Limb (tissue), 2 donors: ENCODE measurements at regions not wholly inside any gene's neighbourhood (a gene's known extent, or its start where the extent isn't known, plus 50 kb on each side); places are given as distances from the start of the nearest gene placed in this dataset.
A peak's percentile ranks its signal among the peaks of the same experiment; 100 is the strongest.

Experiments
- DNase-seq, 2 donors: peaks; one replicate each; pipeline ENCODE4 v3.0.0-alpha.2; 2016; ENCODE audit errors: extremely low spot score in 2 of 2

- no peak for DNase-seq
These were observed 320.9 kb downstream of the WDR11 start for GRCh38 chr10:121171825-121172787.

- DNase-seq = no peak
These were observed 327.8 kb downstream of the WDR11 start for GRCh38 chr10:121179006-121179405.

- no peak for DNase-seq
These were observed 331.1 kb downstream of the WDR11 start for GRCh38 chr10:121182219-121182618.

- no peak for DNase-seq
These were observed 332.1 kb downstream of the WDR11 start for GRCh38 chr10:121183236-121183635.

- no peak for DNase-seq
These were observed 332.5 kb downstream of the WDR11 start for GRCh38 chr10:121183707-121184106.

- DNase-seq = peak in 1 of 2 donors; percentile 42
These were observed 334.8 kb downstream of the WDR11 start for GRCh38 chr10:121185816-121186455.

GRCh38 chr10:121187391-121187790 is 336.2 kb downstream of the WDR11 start:
- no peak for DNase-seq

GRCh38 chr10:121188005-121188404 is 336.8 kb downstream of the WDR11 start:
- DNase-seq = no peak

- DNase-seq = no peak
These were observed 337.9 kb downstream of the WDR11 start for GRCh38 chr10:121189066-121189465.

GRCh38 chr10:121194696-121195523 is 343.7 kb downstream of the WDR11 start:
- no peak for DNase-seq

GRCh38 chr10:121195524-121195910 is 344.4 kb downstream of the WDR11 start:
- peak in 1 of 2 donors; percentile 11 for DNase-seq

- DNase-seq = no peak
These were observed 347.9 kb downstream of the WDR11 start for GRCh38 chr10:121199081-121199480.

- no peak for DNase-seq
These were observed 354.5 kb downstream of the WDR11 start for GRCh38 chr10:121205625-121206024.

GRCh38 chr10:121211446-121211845 is 360.3 kb downstream of the WDR11 start:
- DNase-seq = no peak

- no peak for DNase-seq
These were observed 362.3 kb downstream of the WDR11 start for GRCh38 chr10:121213437-121213836.

GRCh38 chr10:121216295-121216694 is 365.1 kb downstream of the WDR11 start:
- no peak for DNase-seq

- DNase-seq = no peak
These were observed 365.6 kb downstream of the WDR11 start for GRCh38 chr10:121216721-121217181.

GRCh38 chr10:121217331-121217730 is 366.2 kb downstream of the WDR11 start:
- DNase-seq = no peak

GRCh38 chr10:121221072-121221471 is 369.9 kb downstream of the WDR11 start:
- DNase-seq = no peak

- no peak for DNase-seq
These were observed 370.8 kb downstream of the WDR11 start for GRCh38 chr10:121221991-121222390.

- DNase-seq = no peak
These were observed 371.7 kb downstream of the WDR11 start for GRCh38 chr10:121222842-121223241.

- DNase-seq = no peak
These were observed 367.2 kb downstream of the FGFR2 start for GRCh38 chr10:121231079-121231478.
